Cardiac muscle cell (in vitro differentiated cells and primary cell): ENCODE measurements at regions not wholly inside any gene's neighbourhood (a gene's known extent, or its start where the extent isn't known, plus 50 kb on each side); places are given as distances from the start of the nearest gene placed in this dataset.
"Not testable (repeated sequence)": the region's sequence is repeated elsewhere in the genome, so short reads cannot be mapped to it uniquely, and the experiment has no call there.

Experiments used
- DNase-seq, 2 donors: peaks; one replicate each; pipeline versions ENCODE4 v3.0.0 to v3.0.0-alpha.2; 2010 to 2017; ENCODE audit warnings: low read depth in 1 of 2, low spot score in 1 of 2
- H3K27ac ChIP-seq: fragments of 200-600 bp; sonication (generic); 2 replicates; pipeline ENCODE4 v1.5.1; 2016
- H3K27me3 ChIP-seq: fragments of 200-600 bp; sonication (generic); 2 replicates; pipeline ENCODE4 v1.6.0; 2016; ENCODE audit warnings: control low read depth
- H3K36me3 ChIP-seq: fragments of 200-600 bp; sonication (generic); 2 replicates; pipeline ENCODE4 v1.5.1; 2016; ENCODE audit warnings: control low read depth
- H3K4me1 ChIP-seq: fragments of 200-600 bp; sonication (generic); 2 replicates; pipeline ENCODE4 v1.8.1; 2017; ENCODE audit warnings: low read depth, mild to moderate bottlenecking, mixed run types
- H3K4me3 ChIP-seq: fragments of 200-600 bp; sonication (generic); 2 replicates; pipeline ENCODE4 v1.5.1; 2016; ENCODE audit warnings: mild to moderate bottlenecking
- H3K9me3 ChIP-seq: fragments of 200-600 bp; sonication (generic); 2 replicates; pipeline ENCODE4 v1.5.1; 2017; ENCODE audit warnings: low read depth, mild to moderate bottlenecking, control low read depth
- CTCF ChIP-seq: IDR thresholded peaks from 2 replicates; pipeline ENCODE4 v1.5.1; 2012; ENCODE audit warnings: low read depth, mild to moderate bottlenecking, low read length

GRCh38 chr17:73912373-73912746 is 268.1 kb upstream of the SDK2 start:
- Histone ChIP-seq H3K4me3 (no peak overlapping the region), H3K27me3 (peaks cover 65% of the 10 kb centered on the region), H3K4me1 (no peaks in the 10 kb centered on the region), H3K27ac (no peak overlapping the region), H3K36me3 (no peaks in the 10 kb centered on the region), H3K9me3 (no peaks in the 10 kb centered on the region)
- DNase-seq, result no peak
- TF ChIP-seq CTCF, result no peak

- no peak for DNase-seq
- no peak for TF ChIP-seq CTCF
- Histone ChIP-seq H3K27me3 (peaks cover 41% of the 10 kb centered on the region), H3K4me1 (no peaks in the 10 kb centered on the region), H3K27ac (no peak overlapping the region), H3K9me3 (no peaks in the 10 kb centered on the region), H3K36me3 (no peaks in the 10 kb centered on the region), H3K4me3 (no peak overlapping the region)
Measured at GRCh38 chr17:73914536-73915274, 270.5 kb upstream of the SDK2 start.

GRCh38 chr17:73919033-73919432 is 274.8 kb upstream of the SDK2 start:
- not testable (repeated sequence) for H3K36me3 ChIP-seq, DNase-seq, H3K9me3 ChIP-seq, H3K4me3 ChIP-seq, H3K4me1 ChIP-seq, H3K27ac ChIP-seq, H3K27me3 ChIP-seq

GRCh38 chr17:73921306-73921705 is 277.1 kb upstream of the SDK2 start:
- DNase-seq, result no peak
- TF ChIP-seq CTCF, result no peak
- no peak overlapping the region for H3K27ac ChIP-seq
- no peaks in the 10 kb centered on the region for H3K4me1 ChIP-seq
- no peaks in the 10 kb centered on the region for H3K36me3 ChIP-seq
- H3K9me3 ChIP-seq, result no peaks in the 10 kb centered on the region
- no peaks in the 10 kb centered on the region for H3K27me3 ChIP-seq
- H3K4me3 ChIP-seq, result no peak overlapping the region

- no peak for TF ChIP-seq CTCF
- Histone ChIP-seq H3K27me3 (no peaks in the 10 kb centered on the region), H3K27ac (no peak overlapping the region), H3K4me3 (no peak overlapping the region), H3K36me3 (no peaks in the 10 kb centered on the region), H3K9me3 (no peaks in the 10 kb centered on the region), H3K4me1 (no peaks in the 10 kb centered on the region)
- DNase-seq, result no peak
Measured at GRCh38 chr17:73924114-73924908, 279.2 kb upstream of the RPL38 start.

- Histone ChIP-seq H3K4me1 (no peaks in the 10 kb centered on the region), H3K9me3 (no peaks in the 10 kb centered on the region), H3K27me3 (no peaks in the 10 kb centered on the region), H3K27ac (no peak overlapping the region), H3K36me3 (no peaks in the 10 kb centered on the region), H3K4me3 (no peak overlapping the region)
- DNase-seq, result no peak
- no peak for TF ChIP-seq CTCF
Measured at GRCh38 chr17:73924909-73925186, 278.6 kb upstream of the RPL38 start.
